GM12891 (cell line): ENCODE measurements at regions not wholly inside any gene's neighbourhood (a gene's known extent, or its start where the extent isn't known, plus 50 kb on each side); places are given as distances from the start of the nearest gene placed in this dataset.

Experiments used
- DNase-seq: peaks from one replicate; pipeline ENCODE4 v3.0.0; 2011; ENCODE audit warnings: low spot score; ENCODE audit not compliant: insufficient read length
- FAIRE-seq: peaks from 2 replicates; lab custom pipeline; 2011; peaks lifted over from hg19 to GRCh38; lab: Jason Lieb, UNC
- PAX5 ChIP-seq: IDR thresholded peaks from 2 replicates; pipeline ENCODE4 v1.6.1; 2011; ENCODE audit warnings: low read length, moderate library complexity, mild to moderate bottlenecking; ENCODE audit not compliant: insufficient read depth, severe bottlenecking
- POLR2A ChIP-seq: IDR thresholded peaks from 2 replicates; pipeline ENCODE4 v1.6.1; 2011; ENCODE audit warnings: low read depth, low read length, control low read depth
- POLR2AphosphoS5 ChIP-seq: IDR thresholded peaks from 2 replicates; pipeline ENCODE4 v1.6.1; 2011; ENCODE audit warnings: low read depth, low read length, control low read depth
- POU2F2 ChIP-seq: IDR thresholded peaks from 2 replicates; pipeline ENCODE4 v1.6.1; 2011; ENCODE audit warnings: low read depth, mild to moderate bottlenecking, control low read depth, low read length, moderate library complexity
- SPI1 ChIP-seq: IDR thresholded peaks from 2 replicates; pipeline ENCODE4 v1.6.1; 2011; ENCODE audit warnings: low read depth, low read length, control low read depth
- TAF1 ChIP-seq: IDR thresholded peaks from 2 replicates; pipeline ENCODE4 v1.6.1; 2011; ENCODE audit warnings: low read depth, low read length, control low read depth

- no peak for TF ChIP-seq PAX5
- TF ChIP-seq TAF1 = no peak
- no peak for TF ChIP-seq POLR2A
- TF ChIP-seq SPI1 = no peak
- no peak for TF ChIP-seq POU2F2
- no peak for TF ChIP-seq POLR2AphosphoS5
- no peak for DNase-seq
- no peak for FAIRE-seq
These were observed 499.3 kb downstream of the NXPH1 start for GRCh38 chr7:8932751-8933150.

GRCh38 chr7:8937204-8937603, 503.8 kb downstream of the NXPH1 start:
- FAIRE-seq (no peak), DNase-seq (no peak)
- TF ChIP-seq POLR2A = no peak
- no peak for TF ChIP-seq SPI1
- TF ChIP-seq POU2F2 = no peak
- no peak for TF ChIP-seq TAF1
- TF ChIP-seq POLR2AphosphoS5 = no peak
- no peak for TF ChIP-seq PAX5

GRCh38 chr7:8938044-8938805, 504.8 kb downstream of the NXPH1 start:
- no peak for DNase-seq
- TF ChIP-seq POLR2AphosphoS5 (no peak), POLR2A (no peak), SPI1 (no peak), PAX5 (no peak), POU2F2 (no peak), TAF1 (no peak)
- FAIRE-seq = no peak

GRCh38 chr7:8939446-8939845, 506.0 kb downstream of the NXPH1 start:
- DNase-seq (no peak), FAIRE-seq (no peak)
- no peak for TF ChIP-seq PAX5
- no peak for TF ChIP-seq POU2F2
- TF ChIP-seq SPI1 = no peak
- no peak for TF ChIP-seq TAF1
- no peak for TF ChIP-seq POLR2AphosphoS5
- no peak for TF ChIP-seq POLR2A

DNA sequence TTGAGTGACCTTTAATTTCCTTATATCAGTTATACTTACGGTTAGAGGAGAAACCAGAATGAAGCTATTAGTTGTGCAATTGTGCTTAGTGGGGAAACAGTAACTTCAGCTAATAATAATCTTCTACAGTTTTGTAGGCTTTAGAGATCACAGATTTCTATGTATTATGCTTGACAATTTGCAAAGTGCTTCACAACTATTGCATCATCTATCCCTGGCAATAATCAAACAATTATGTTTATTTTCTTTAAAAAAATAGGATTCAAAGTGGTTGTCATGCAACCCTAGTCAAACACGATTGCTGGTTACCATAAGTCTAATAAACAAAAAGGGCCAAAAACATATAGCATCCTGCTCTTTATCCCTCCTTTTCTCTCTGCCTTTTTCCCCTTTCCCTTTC, 530.3 kb downstream of the NXPH1 start:
- FAIRE-seq (no peak), DNase-seq (no peak)
- TF ChIP-seq PAX5 (no peak), TAF1 (no peak), SPI1 (no peak), POLR2A (no peak), POLR2AphosphoS5 (no peak), POU2F2 (no peak)

- TF ChIP-seq SPI1 (no peak), TAF1 (no peak)
- DNase-seq (no peak), FAIRE-seq (no peak)
These were observed 531.8 kb downstream of the NXPH1 start for GRCh38 chr7:8965177-8965576.

GRCh38 chr7:8973601-8974000, 540.2 kb downstream of the NXPH1 start:
- DNase-seq (no peak), FAIRE-seq (no peak)
- TF ChIP-seq POLR2AphosphoS5 = no peak
- TF ChIP-seq POU2F2 = no peak
- no peak for TF ChIP-seq TAF1
- TF ChIP-seq PAX5 = no peak
- TF ChIP-seq POLR2A = no peak
- TF ChIP-seq SPI1 = no peak

- no peak for DNase-seq
- FAIRE-seq = no peak
- no peak for TF ChIP-seq POLR2AphosphoS5
- TF ChIP-seq POU2F2 = no peak
- TF ChIP-seq POLR2A = no peak
- TF ChIP-seq TAF1 = no peak
- TF ChIP-seq PAX5 = no peak
These were observed 542.3 kb downstream of the NXPH1 start for GRCh38 chr7:8975681-8976080.

DNA sequence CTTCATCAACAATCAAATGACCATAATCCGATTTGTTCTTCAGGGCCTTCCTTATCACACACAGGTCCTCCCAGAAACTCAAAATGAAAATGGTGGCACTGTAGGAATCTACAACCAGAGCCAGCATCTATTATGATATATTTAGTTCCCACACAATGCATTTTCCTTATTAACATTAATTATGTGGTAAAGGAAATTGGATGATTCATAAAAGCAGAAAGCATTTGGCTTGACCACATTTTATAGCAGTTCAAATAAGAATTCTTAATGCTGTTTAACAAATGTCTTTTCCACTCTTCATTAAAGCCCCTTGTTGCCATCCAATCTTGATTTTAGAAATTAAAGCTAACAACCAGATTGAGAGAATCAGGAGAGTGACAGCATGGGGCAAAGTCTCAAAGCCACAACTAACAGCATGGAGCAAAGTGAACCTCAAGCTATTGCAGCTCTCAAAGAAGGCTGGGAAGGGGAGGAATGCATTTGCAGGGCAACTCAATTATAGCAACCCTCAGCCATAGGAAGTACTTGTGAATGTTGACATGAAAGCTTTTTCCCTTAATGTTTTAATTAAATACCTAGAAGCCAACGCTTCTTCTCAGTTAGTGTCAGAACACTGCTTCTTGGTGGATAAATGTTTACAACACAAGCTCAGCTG, 549.1 kb downstream of the NXPH1 start:
- TF ChIP-seq SPI1 = no peak
- no peak for TF ChIP-seq POLR2AphosphoS5
- TF ChIP-seq POU2F2 = no peak
- no peak for TF ChIP-seq POLR2A
- TF ChIP-seq PAX5 = no peak
- no peak for TF ChIP-seq TAF1
- DNase-seq (no peak), FAIRE-seq (no peak)

DNA sequence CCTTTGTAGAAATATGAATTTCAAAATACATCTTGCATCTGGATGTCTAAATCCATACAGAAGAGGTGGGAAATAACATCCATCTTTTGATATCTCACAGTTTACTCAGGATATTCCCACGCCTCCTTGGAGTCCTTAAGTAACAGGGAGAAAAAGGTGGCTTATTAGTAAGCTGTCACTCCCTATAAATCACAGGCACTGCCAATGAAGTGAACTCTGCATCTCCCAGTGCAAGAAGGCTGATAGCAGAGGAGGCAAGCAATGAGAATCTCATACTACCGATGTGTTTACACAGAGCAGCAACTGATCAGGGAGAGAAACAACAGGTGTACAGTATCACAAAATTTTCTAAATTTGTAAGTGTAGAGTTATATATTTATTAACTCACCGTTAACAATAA, 551.8 kb downstream of the NXPH1 start:
- TF ChIP-seq POU2F2 (no peak), TAF1 (no peak), PAX5 (no peak), SPI1 (no peak), POLR2A (no peak), POLR2AphosphoS5 (no peak)
- no peak for DNase-seq
- no peak for FAIRE-seq
